Ishikawa (cell line): ENCODE measurements at regions not wholly inside any gene's neighbourhood (a gene's known extent, or its start where the extent isn't known, plus 50 kb on each side); places are given as distances from the start of the nearest gene placed in this dataset.

Experiments
- CEBPB ChIP-seq: IDR thresholded peaks from 2 replicates; pipeline ENCODE4 v1.6.1; 2012
- CREB1 ChIP-seq: IDR thresholded peaks from 2 replicates; pipeline ENCODE4 v1.6.1; 2012; ENCODE audit warnings: low read depth
- EGR1 ChIP-seq: IDR thresholded peaks from 2 replicates; pipeline ENCODE4 v1.6.1; 2012
- EP300 ChIP-seq: IDR thresholded peaks from 2 replicates; pipeline ENCODE4 v1.6.1; 2012; ENCODE audit warnings: borderline replicate concordance
- FOXM1 ChIP-seq: IDR thresholded peaks from 2 replicates; pipeline ENCODE4 v1.6.1; 2012; ENCODE audit warnings: low read depth, borderline replicate concordance
- MAX ChIP-seq: IDR thresholded peaks from 2 replicates; pipeline ENCODE4 v1.6.1; 2012
- NFIC ChIP-seq: IDR thresholded peaks from 2 replicates; pipeline ENCODE4 v1.6.1; 2012
- RAD21 ChIP-seq: IDR thresholded peaks from 2 replicates; pipeline ENCODE4 v1.6.1; 2012; ENCODE audit warnings: low read depth
- REST ChIP-seq: IDR thresholded peaks from 2 replicates; pipeline ENCODE4 v1.6.1; 2012; ENCODE audit warnings: low read depth, mild to moderate bottlenecking
- TAF1 ChIP-seq: IDR thresholded peaks from 2 replicates; pipeline ENCODE4 v1.6.1; 2012; ENCODE audit warnings: low read depth, mild to moderate bottlenecking
- TCF12 ChIP-seq: IDR thresholded peaks from 2 replicates; pipeline ENCODE4 v1.6.1; 2012; ENCODE audit warnings: low read depth
- TEAD4 ChIP-seq: IDR thresholded peaks from 2 replicates; pipeline ENCODE4 v1.6.1; 2012
- USF1 ChIP-seq: IDR thresholded peaks from 2 replicates; pipeline ENCODE4 v1.6.1; 2012
- YY1 ChIP-seq: IDR thresholded peaks from 2 replicates; pipeline ENCODE4 v1.6.1; 2012; ENCODE audit warnings: low read depth
- ZBTB7A ChIP-seq: IDR thresholded peaks from 2 replicates; pipeline ENCODE4 v1.6.1; 2012; ENCODE audit warnings: low read depth

GRCh38 chr15:31433091-31433490, 106.5 kb downstream of the KLF13 start:
- TF ChIP-seq ZBTB7A (no peak), NFIC (no peak), YY1 (no peak), EP300 (no peak), TAF1 (no peak), TEAD4 (no peak), TCF12 (no peak), CREB1 (no peak), CEBPB (no peak), REST (no peak), EGR1 (no peak), RAD21 (no peak)

- TF ChIP-seq EP300, result no peak
- TF ChIP-seq EGR1, result no peak
- no peak for TF ChIP-seq YY1
- TF ChIP-seq TAF1, result no peak
- TF ChIP-seq REST, result no peak
- no peak for TF ChIP-seq FOXM1
- TF ChIP-seq NFIC, result no peak
- TF ChIP-seq CEBPB, result no peak
- no peak for TF ChIP-seq TCF12
- TF ChIP-seq TEAD4, result no peak
- TF ChIP-seq USF1, result no peak
- no peak for TF ChIP-seq RAD21
- TF ChIP-seq ZBTB7A, result no peak
- no peak for TF ChIP-seq CREB1
- no peak for TF ChIP-seq MAX
Measured at GRCh38 chr15:31433574-31433973, 106.9 kb downstream of the KLF13 start.

- no peak for TF ChIP-seq TCF12
- no peak for TF ChIP-seq CEBPB
- no peak for TF ChIP-seq MAX
- no peak for TF ChIP-seq FOXM1
- no peak for TF ChIP-seq ZBTB7A
- no peak for TF ChIP-seq EP300
- no peak for TF ChIP-seq EGR1
- TF ChIP-seq TEAD4, result no peak
- no peak for TF ChIP-seq YY1
- no peak for TF ChIP-seq USF1
- TF ChIP-seq TAF1, result no peak
- no peak for TF ChIP-seq RAD21
- no peak for TF ChIP-seq NFIC
Measured at GRCh38 chr15:31434275-31434587, 107.6 kb downstream of the KLF13 start.

- TF ChIP-seq FOXM1, result no peak
- no peak for TF ChIP-seq TAF1
- TF ChIP-seq ZBTB7A, result no peak
- no peak for TF ChIP-seq REST
- TF ChIP-seq TCF12, result no peak
- TF ChIP-seq RAD21, result no peak
- TF ChIP-seq MAX, result no peak
- TF ChIP-seq EGR1, result no peak
- TF ChIP-seq USF1, result no peak
- no peak for TF ChIP-seq NFIC
- no peak for TF ChIP-seq YY1
Measured at GRCh38 chr15:31434588-31435260, 108.1 kb downstream of the KLF13 start.
